ENCODE measurements at regions not wholly inside any gene's neighbourhood (a gene's known extent, or its start where the extent isn't known, plus 50 kb on each side); places are given as distances from the start of the nearest gene placed in this dataset.

DNA sequence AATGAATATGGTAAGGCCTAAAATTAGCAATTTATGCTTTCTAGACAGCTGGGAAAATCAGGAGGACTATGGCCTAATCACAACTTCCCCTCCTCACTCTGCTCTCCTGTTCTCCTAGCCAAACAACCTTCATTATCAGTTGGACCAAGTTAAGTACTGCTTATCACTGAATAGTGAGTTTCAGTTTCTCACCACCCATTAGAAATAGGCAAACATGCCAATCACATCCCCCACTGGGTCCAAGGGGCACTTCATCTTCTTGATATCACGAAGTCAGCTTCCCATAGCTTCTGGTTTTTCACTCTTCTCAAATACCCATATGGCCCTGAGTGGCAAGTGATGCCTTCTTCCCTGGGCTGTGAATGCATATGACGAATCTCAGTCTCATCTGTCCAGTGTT lies 689.6 kb downstream of the SLITRK5 start (continued):
- TF ChIP-seq, protein P1, sequence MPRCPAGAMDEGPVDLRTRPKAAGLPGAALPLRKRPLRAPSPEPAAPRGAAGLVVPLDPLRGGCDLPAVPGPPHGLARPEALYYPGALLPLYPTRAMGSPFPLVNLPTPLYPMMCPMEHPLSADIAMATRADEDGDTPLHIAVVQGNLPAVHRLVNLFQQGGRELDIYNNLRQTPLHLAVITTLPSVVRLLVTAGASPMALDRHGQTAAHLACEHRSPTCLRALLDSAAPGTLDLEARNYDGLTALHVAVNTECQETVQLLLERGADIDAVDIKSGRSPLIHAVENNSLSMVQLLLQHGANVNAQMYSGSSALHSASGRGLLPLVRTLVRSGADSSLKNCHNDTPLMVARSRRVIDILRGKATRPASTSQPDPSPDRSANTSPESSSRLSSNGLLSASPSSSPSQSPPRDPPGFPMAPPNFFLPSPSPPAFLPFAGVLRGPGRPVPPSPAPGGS (IDR thresholded peaks at IDR 0.05): no peak
- TF ChIP-seq ZNF302 (CRISPR knock-in tag; IDR thresholded peaks at IDR 0.05) (no peak), SREBF2 (IDR thresholded peaks at IDR 0.05) (no peak), HOXA7 (CRISPR knock-in tag; IDR thresholded peaks at IDR 0.05) (no peak), RFX5 (IDR thresholded peaks at IDR 0.05) (no peak), BHLHE40 (IDR thresholded peaks at IDR 0.05; ENCODE audit: low read depth, low read length) (no peak), FOSL2 (IDR thresholded peaks at IDR 0.05) (no peak), FOSL2 (CRISPR knock-in tag; IDR thresholded peaks at IDR 0.05) (no peak), CBX2 (IDR thresholded peaks at IDR 0.05; ENCODE audit: borderline replicate concordance, low read depth) (no peak), FOXS1 (CRISPR knock-in tag; IDR thresholded peaks at IDR 0.05) (no peak), SMC3 (IDR thresholded peaks at IDR 0.05) (no peak), JUN (IDR thresholded peaks at IDR 0.05) (no peak)

DNA sequence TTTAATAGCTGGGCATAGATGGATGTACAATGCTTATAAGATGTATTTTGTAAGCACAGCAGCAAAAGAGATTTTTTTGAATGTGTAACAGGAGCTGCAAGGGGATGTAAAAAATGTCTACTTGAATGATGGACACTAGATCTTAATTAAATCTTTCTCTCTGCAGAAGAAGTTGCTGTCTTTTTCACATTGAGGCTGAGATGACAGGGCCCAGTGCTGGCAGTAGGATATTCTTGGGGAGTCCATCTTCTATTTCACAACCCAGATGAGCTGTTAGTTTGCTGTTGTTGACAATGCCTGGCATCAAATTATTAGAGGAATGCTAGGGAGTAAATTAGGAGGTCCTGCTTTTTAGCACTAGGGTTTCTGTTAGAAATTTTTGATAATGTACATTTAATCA lies 698.7 kb downstream of the SLITRK5 start:
- CTCF ChIA-PET: no interaction called here
- H3K9me3 ChIP-seq: no peaks in the 10 kb centered on the region
- H3K27ac ChIP-seq: no peak overlapping the region

More for the DNA sequence above, 698.7 kb downstream of the SLITRK5 start:
- DNase-seq (ENCODE audit: low read depth in 1 of 2, low spot score in 1 of 2) (no peak), FAIRE-seq (no peak), ATAC-seq (no peak)
- Histone ChIP-seq H3K4me2 (no peak overlapping the region), H3K4me1 (no peaks in the 10 kb centered on the region), H3K4me3 (no peak overlapping the region)
- TF ChIP-seq HOXB13 (CRISPR knock-in tag; IDR thresholded peaks at IDR 0.05; ENCODE audit: low read depth) (no peak), CBX8 (IDR thresholded peaks at IDR 0.05) (no peak), EHF (CRISPR knock-in tag; IDR thresholded peaks at IDR 0.05) (no peak), JUN (IDR thresholded peaks at IDR 0.05) (no peak), KDM5A (IDR thresholded peaks at IDR 0.05) (no peak), REST (IDR thresholded peaks at IDR 0.05) (no peak), BHLHE40 (IDR thresholded peaks at IDR 0.05; ENCODE audit: low read depth, low read length) (no peak), SREBF2 (IDR thresholded peaks at IDR 0.05) (no peak), JUNB (IDR thresholded peaks at IDR 0.05) (no peak), FOSL2 (IDR thresholded peaks at IDR 0.05) (no peak), FOSL2 (CRISPR knock-in tag; IDR thresholded peaks at IDR 0.05) (no peak), EHMT2 (IDR thresholded peaks at IDR 0.05; ENCODE audit: low read depth) (no peak), ZFP36 (IDR thresholded peaks at IDR 0.05; ENCODE audit: borderline replicate concordance, partially characterized antibody) (no peak), MAX (IDR thresholded peaks at IDR 0.05) (no peak), RNF2 (IDR thresholded peaks at IDR 0.05; ENCODE audit: borderline replicate concordance, low read depth) (no peak), RFX5 (IDR thresholded peaks at IDR 0.05) (no peak)
- POLR2A ChIA-PET: no interaction called here
